ENCODE measurements at regions not wholly inside any gene's neighbourhood (a gene's known extent, or its start where the extent isn't known, plus 50 kb on each side); places are given as distances from the start of the nearest gene placed in this dataset.

DNA sequence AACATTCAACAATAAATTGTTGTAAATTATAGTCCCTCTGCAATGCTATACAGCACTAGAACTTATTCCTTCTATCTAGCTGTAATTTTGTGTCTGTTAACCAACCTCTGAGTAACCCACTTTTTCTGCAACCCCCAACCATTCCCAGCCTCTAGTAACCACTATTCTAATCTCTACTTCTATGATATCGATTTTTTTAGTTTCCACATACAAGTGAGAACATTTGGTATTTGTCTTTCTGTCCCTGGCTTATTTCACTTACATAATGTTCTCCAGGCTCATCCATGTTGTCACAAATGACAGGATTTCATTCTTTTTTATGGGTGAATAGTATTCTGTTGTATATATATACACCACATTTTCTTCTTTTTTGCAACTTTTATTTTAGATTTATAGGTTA is 147.6 kb downstream of the MAIP1 start:
- no peak for TF ChIP-seq CTCF (conservative IDR thresholded peaks at IDR 0.05; ENCODE audit: low read depth, low read length)
- no peak for TF ChIP-seq EZH2phosphoT487 (IDR thresholded peaks at IDR 0.05; ENCODE audit: borderline replicate concordance, low read length)
